ENCODE measurements at regions not wholly inside any gene's neighbourhood (a gene's known extent, or its start where the extent isn't known, plus 50 kb on each side); places are given as distances from the start of the nearest gene placed in this dataset.
A peak's percentile ranks its signal among the peaks of the same experiment; 100 is the strongest.
"Not testable (repeated sequence)": the region's sequence is repeated elsewhere in the genome, so short reads cannot be mapped to it uniquely, and the experiment has no call there.

- no peak for DNase-seq (ENCODE audit: low read depth)
Observed at GRCh38 chr15:69554279-69554961, 101.8 kb downstream of the RPLP1 start.

DNA sequence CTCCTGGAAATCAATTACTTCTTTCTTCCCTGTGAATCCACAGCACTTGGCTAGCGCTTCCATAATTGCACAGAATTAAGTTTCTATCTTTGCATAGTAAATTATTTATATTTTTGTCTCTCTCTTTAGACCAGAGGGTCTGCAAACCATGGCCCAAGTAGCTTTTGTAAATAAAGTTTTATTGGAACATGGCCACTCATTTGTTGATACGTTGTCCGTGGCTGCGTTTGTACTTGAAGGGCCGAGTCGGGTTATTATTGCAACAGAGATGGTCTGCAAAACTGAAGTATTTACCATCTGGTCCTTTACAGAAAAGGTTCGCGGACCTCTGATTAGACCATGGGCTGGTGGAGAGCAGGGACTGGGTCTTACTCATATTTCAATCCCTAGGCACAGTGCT, 102.5 kb downstream of the RPLP1 start:
- DNase-seq (ENCODE audit: low read depth): no peak

DNA sequence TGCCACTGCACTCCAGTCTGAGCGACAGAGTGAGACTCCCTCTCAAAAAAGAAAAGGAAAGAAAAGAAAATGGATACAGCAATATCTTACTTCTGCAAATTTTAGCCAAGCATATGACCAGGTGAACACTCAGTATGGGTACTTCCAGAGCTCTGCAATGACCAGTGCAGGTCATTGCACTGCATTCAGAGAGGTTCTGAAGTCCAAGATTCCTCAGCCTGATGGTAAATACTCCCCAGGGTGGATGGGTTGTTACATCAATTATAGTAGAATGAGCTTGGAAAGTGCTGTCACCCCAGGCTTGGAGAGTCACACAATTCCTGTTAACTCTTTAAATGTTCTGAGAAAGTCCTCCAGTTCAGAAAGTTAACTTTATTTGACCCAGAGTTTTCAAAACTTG, 103.7 kb downstream of the RPLP1 start:
- no peak for DNase-seq (ENCODE audit: low read depth)

GRCh38 chr15:69557020-69557706, 104.5 kb downstream of the RPLP1 start:
- peak; percentile 93 for DNase-seq (ENCODE audit: low read depth)

DNA sequence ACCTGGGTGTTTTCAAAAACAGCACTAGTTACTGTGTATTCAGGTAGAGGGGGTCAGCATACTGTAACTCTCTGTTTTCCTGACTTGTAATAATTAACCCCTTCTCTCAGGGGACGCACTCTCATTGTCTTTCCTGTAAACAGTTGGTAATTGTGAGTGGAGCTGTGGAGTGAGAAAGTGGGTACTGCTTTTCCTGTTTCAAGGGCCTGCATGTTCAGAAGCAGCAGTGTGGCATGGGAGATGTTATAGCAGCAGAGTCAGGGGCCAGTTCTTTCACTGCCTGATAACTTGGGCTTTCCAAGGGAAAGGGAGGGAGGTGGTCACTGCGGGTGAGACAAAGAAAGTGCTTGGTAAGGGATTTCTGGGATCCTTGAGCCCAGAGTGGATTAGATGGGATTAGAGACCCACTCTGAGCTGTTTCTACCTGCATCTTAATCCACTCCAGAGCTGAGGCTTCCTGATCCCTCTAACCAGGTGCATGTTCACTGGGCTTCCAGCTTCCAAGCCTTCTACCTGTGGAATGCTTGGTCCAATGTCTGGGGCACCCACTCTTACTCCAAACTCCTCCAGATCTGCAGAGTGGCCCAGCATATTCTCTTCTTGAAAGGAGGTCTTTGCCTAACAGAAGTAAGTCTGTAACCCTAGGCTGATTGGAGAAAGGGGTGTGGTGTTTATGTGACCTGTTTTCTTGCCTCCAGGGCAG, 105.2 kb downstream of the RPLP1 start:
- DNase-seq (ENCODE audit: low read depth): no peak

GRCh38 chr15:69559440-69560190, 107.0 kb downstream of the RPLP1 start:
- DNase-seq (ENCODE audit: low read depth): peak; percentile 20

GRCh38 chr15:69561071-69561784, 108.6 kb downstream of the RPLP1 start:
- DNase-seq (ENCODE audit: low read depth): no peak

GRCh38 chr15:69562116-69562515, 109.5 kb downstream of the RPLP1 start:
- no peak for DNase-seq (ENCODE audit: low read depth)

GRCh38 chr15:69562564-69562963, 109.9 kb downstream of the RPLP1 start:
- DNase-seq (ENCODE audit: low read depth): no peak

- no peak for DNase-seq (ENCODE audit: low read depth)
Observed at GRCh38 chr15:69565066-69565655, 112.5 kb downstream of the RPLP1 start.

GRCh38 chr15:69567238-69567760, 114.7 kb downstream of the RPLP1 start:
- DNase-seq (ENCODE audit: low read depth): not testable (repeated sequence)

GRCh38 chr15:69568173-69569009, 115.8 kb downstream of the RPLP1 start:
- peak; percentile 76 for DNase-seq (ENCODE audit: low read depth)

DNA sequence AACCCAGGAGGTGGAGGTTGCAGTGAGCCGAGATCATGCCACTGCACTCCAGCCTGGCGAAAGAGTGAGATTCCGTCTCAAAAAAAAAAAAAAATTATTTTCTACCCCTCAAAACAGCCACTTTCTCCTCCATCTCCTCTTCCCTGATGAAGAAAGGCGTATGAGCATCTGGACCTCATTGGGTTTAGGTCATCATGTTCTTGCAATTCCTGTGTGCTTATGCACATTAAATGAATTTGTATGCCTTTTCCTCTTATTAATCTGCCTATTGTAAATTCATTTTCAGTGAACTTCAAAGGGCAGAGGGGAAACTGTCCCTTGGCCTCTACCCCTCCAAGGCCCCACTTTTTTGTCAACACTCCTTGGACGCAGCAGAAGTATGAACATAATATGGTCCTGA, 117.8 kb downstream of the RPLP1 start:
- DNase-seq (ENCODE audit: low read depth): no peak

GRCh38 chr15:69570997-69571396, 118.4 kb downstream of the RPLP1 start:
- DNase-seq (ENCODE audit: low read depth): no peak

GRCh38 chr15:69573278-69573677, 120.7 kb downstream of the RPLP1 start:
- not testable (repeated sequence) for DNase-seq (ENCODE audit: low read depth)

DNA sequence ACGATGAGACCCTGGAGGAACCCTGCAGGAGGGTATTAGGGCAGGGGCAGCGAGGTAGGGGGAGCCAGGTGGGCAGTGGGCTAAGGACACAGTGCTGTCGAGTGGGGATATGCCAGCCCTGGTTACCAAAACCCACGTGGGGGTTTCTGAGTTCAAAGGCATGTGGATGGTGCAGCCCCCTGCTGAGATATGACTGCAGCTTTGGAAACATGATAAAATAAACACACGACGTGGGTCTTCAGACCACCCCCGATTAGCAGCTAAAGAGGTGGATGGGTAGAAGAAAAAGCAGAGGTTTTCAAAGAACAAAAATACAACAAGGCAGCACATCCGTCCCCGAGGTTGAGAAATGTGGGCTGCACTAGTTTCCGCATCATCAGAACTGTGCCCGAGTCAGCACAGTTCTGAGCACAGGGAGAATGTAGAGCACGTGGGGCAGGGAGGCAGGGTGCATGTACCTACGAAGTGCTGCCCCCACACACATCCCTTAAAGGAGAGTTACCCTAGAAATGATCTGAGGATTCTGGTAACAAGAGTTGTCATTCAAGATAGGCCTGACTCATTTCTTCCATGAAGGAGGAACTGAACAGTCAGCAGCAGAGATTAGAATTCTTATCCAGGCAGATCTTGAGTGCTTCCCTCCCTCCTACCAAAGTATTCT, 121.3 kb downstream of the RPLP1 start:
- peak; percentile 79 for DNase-seq (ENCODE audit: low read depth)

DNA sequence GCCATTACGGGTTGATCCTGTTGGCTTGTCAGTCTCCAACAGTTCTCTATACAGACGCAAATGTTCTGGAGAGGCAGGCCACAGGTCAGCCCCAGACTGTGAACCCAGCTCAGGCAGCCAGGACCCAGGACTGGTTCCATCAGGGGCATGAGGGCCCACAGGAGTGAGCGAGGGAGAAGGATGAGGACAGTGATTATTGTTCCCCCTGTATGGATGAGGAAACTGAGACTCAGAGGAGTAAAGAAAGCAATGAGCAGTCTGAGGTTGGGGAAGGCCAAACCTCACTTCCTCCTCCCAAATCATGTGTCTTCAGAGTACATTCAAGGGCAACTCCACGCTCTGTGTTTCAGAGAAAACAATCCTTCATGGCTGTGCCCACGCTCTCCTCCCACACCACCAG, 121.9 kb downstream of the RPLP1 start:
- DNase-seq (ENCODE audit: low read depth): no peak

DNA sequence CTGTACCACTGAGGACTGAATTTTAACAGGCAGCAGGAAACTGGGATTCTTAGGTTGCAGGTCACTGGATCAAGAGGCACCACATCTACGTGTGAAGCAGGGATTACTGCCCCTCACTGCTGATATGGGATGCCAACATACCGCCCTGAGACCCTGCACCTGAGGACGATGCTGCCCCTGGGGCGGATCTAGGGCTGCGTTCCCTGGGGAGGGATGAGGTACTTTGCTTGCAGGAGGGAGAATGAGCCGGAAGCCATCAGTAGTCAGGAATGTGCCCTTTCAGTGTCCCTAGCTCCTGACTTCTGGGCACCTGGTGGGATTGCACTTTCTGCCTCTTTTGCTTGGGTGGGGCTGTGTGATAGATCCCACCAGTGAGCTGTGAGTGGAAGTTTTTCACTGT, 122.8 kb downstream of the RPLP1 start:
- DNase-seq (ENCODE audit: low read depth): no peak

DNA sequence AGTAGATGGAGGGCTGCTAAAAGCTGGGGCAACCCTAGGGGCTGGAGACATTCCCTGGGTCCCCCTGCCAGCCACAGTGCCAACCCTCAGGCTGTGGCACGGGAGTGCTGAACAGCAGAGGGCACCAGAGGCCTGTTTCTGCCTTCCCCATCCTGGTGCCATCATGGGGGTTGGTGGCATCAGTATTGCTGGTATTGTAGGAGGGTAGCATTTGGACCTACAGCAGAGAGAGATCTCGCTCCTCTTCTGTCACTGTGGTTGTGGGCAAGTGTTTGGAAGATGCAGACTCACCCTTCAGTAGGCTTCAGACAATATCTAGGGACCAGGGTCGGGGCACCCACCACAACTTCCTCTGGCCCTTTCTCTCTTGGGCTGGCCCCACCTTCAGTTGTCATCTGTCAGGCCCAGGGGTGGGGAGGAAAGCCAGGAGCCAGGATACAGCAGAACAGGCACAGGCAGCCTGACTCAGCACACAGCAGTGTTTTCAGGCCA, 123.5 kb downstream of the RPLP1 start:
- no peak for DNase-seq (ENCODE audit: low read depth)
